ENCODE measurements at regions not wholly inside any gene's neighbourhood (a gene's known extent, or its start where the extent isn't known, plus 50 kb on each side); places are given as distances from the start of the nearest gene placed in this dataset.

DNA sequence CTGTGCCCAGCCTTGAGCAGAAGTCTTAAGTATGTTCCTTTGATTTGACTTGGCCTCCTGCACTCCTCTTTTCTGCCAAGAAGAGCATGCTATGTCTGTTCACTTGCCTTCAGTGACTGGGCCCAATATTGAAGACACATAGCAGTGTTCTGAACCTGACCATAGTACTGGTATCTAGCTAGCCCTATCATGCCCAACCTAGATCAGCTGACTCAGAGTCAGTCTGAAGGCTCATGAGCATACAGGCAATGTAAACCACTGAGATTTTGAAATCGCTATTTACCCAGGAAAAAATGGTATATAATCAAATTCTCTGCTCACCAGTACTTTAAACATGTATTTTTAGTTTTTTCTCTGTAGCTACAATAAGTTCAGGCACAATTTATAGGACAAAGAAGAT is 129.4 kb downstream of the TANC2 start:
- no peak overlapping the region for H3K9ac ChIP-seq (ENCODE audit: low read length in 3 of 3)
- H3K9me3 ChIP-seq (ENCODE audit: control insufficient read depth in 2 of 3, insufficient read depth in 1 of 3, low read length in 3 of 3) = no peaks in the 10 kb centered on the region
- H3K4me1 ChIP-seq (ENCODE audit: control insufficient read depth in 2 of 3, insufficient read depth in 2 of 3, low read depth in 1 of 3, low read length in 3 of 3) = no peaks in the 10 kb centered on the region
- peaks cover 0 to 2% (median 0%) of the 10 kb centered on the region in 3 donors for H3K36me3 ChIP-seq (ENCODE audit: control insufficient read depth in 2 of 3, insufficient read depth in 3 of 3, low read length in 3 of 3)
- H3K4me3 ChIP-seq (ENCODE audit: low read length in 3 of 3) = no peak overlapping the region
- H3K27ac ChIP-seq (ENCODE audit: low read depth in 2 of 2, low read length in 2 of 2) = no peak overlapping the region
- no peak for DNase-seq
- intact Hi-C loops (cut with DNase I) = no loop called here
- TF ChIP-seq, protein P1, sequence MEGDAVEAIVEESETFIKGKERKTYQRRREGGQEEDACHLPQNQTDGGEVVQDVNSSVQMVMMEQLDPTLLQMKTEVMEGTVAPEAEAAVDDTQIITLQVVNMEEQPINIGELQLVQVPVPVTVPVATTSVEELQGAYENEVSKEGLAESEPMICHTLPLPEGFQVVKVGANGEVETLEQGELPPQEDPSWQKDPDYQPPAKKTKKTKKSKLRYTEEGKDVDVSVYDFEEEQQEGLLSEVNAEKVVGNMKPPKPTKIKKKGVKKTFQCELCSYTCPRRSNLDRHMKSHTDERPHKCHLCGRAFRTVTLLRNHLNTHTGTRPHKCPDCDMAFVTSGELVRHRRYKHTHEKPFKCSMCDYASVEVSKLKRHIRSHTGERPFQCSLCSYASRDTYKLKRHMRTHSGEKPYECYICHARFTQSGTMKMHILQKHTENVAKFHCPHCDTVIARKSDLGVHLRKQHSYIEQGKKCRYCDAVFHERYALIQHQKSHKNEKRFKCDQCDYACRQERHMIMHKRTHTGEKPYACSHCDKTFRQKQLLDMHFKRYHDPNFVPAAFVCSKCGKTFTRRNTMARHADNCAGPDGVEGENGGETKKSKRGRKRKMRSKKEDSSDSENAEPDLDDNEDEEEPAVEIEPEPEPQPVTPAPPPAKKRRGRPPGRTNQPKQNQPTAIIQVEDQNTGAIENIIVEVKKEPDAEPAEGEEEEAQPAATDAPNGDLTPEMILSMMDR (IDR thresholded peaks at IDR 0.05; ENCODE audit: borderline replicate concordance, extremely low read depth, insufficient read depth) = no peak
- H3K27me3 ChIP-seq (ENCODE audit: control insufficient read depth, insufficient read depth, low read length) = no peaks in the 10 kb centered on the region
- no peak for FAIRE-seq

DNA sequence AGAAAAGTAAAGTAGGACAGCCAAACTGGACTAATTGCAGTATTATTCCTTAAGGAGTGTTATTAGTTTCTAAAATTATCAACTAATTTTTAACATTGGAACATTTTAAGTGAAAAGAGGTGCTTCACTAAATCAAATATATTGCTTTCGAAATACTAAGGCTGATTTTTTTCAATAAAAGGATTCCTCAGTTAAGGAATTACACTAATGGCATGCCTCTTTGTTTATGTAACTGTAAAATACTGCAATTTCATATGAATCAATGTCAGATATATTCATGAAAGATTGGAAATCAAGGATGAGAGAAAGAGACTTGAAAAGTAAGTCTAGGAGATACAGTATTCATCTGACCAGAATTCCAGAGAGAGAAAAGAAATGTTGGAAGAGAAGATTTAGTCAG is 129.8 kb downstream of the TANC2 start:
- TF ChIP-seq, protein P1 (IDR thresholded peaks at IDR 0.05; ENCODE audit: borderline replicate concordance, extremely low read depth, insufficient read depth) = no peak
- intact Hi-C loops (cut with DNase I) = no loop called here

DNA sequence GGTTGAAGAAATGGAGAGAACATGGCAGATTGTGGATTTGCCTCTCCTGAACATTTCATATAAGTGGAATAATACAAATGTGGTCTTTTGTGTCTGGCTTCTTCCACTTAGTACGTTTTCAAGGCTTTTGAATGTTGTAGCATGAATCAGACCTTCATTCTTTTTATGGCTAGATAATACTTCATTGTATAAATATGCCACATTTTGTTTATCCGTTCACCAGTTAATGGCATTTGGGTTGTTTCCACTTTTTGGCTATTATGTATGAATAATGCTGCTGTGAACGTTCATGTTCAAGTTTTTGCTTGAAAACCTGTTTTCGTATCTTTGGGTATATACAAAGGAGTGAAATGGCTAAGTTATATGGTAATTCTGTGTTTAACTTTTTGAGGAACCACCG is 130.4 kb downstream of the TANC2 start:
- H3K9ac ChIP-seq (ENCODE audit: low read length in 3 of 3) = no peak overlapping the region
- TF ChIP-seq, protein P1 (IDR thresholded peaks at IDR 0.05; ENCODE audit: borderline replicate concordance, extremely low read depth, insufficient read depth) = no peak
- H3K4me1 ChIP-seq (ENCODE audit: control insufficient read depth in 2 of 3, insufficient read depth in 2 of 3, low read depth in 1 of 3, low read length in 3 of 3) = no peaks in the 10 kb centered on the region
- intact Hi-C loops (cut with DNase I) = no loop called here
- DNase-seq (no peak), FAIRE-seq (no peak)
- H3K27ac ChIP-seq (ENCODE audit: low read depth in 2 of 2, low read length in 2 of 2) = no peak overlapping the region
- H3K9me3 ChIP-seq (ENCODE audit: control insufficient read depth in 2 of 3, insufficient read depth in 1 of 3, low read length in 3 of 3) = no peaks in the 10 kb centered on the region
- no peak overlapping the region for H3K4me3 ChIP-seq (ENCODE audit: low read length in 3 of 3)
- H3K36me3 ChIP-seq (ENCODE audit: control insufficient read depth in 2 of 3, insufficient read depth in 3 of 3, low read length in 3 of 3) = peaks cover 0 to 2% (median 0%) of the 10 kb centered on the region in 3 donors
- H3K27me3 ChIP-seq (ENCODE audit: control insufficient read depth, insufficient read depth, low read length) = no peaks in the 10 kb centered on the region

More for the DNA sequence above, 129.8 kb downstream of the TANC2 start:
- H3K9me3 ChIP-seq (ENCODE audit: control insufficient read depth in 2 of 3, insufficient read depth in 1 of 3, low read length in 3 of 3) = no peaks in the 10 kb centered on the region
- no peaks in the 10 kb centered on the region for H3K27me3 ChIP-seq (ENCODE audit: control insufficient read depth, insufficient read depth, low read length)
- peaks cover 0 to 2% (median 0%) of the 10 kb centered on the region in 3 donors for H3K36me3 ChIP-seq (ENCODE audit: control insufficient read depth in 2 of 3, insufficient read depth in 3 of 3, low read length in 3 of 3)
- DNase-seq (no peak), FAIRE-seq (no peak)
- H3K27ac ChIP-seq (ENCODE audit: low read depth in 2 of 2, low read length in 2 of 2) = no peak overlapping the region
- no peak overlapping the region for H3K4me3 ChIP-seq (ENCODE audit: low read length in 3 of 3)
- no peaks in the 10 kb centered on the region for H3K4me1 ChIP-seq (ENCODE audit: control insufficient read depth in 2 of 3, insufficient read depth in 2 of 3, low read depth in 1 of 3, low read length in 3 of 3)
- H3K9ac ChIP-seq (ENCODE audit: low read length in 3 of 3) = no peak overlapping the region

DNA sequence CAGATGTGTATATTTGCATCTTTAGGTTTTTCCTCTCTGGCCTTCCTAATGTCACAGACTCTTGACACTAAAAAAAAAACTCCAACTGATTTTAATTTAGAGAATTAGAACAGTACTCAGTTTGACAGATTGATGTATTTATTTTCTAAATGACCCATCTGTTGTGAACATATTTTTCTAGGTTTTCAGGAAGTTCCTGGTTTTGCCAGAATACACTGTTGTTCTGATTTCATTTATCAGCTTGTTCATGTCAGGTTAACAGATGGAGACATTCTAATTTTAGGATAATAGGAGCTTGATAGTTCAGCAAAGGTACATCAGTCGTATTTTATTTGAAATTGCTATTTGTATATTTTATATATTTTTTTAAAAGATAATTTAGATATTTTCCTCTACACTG is 133.4 kb downstream of the TANC2 start:
- FAIRE-seq = no peak
- H3K9me3 ChIP-seq (ENCODE audit: control insufficient read depth in 2 of 3, insufficient read depth in 1 of 3, low read length in 3 of 3) = no peaks in the 10 kb centered on the region
- no peak overlapping the region for H3K9ac ChIP-seq (ENCODE audit: low read length in 3 of 3)
- intact Hi-C loops (cut with DNase I) = no loop called here
- TF ChIP-seq, protein P1 (IDR thresholded peaks at IDR 0.05; ENCODE audit: borderline replicate concordance, extremely low read depth, insufficient read depth) = no peak
- peaks cover 0 to 2% (median 0%) of the 10 kb centered on the region in 3 donors for H3K36me3 ChIP-seq (ENCODE audit: control insufficient read depth in 2 of 3, insufficient read depth in 3 of 3, low read length in 3 of 3)
- H3K27me3 ChIP-seq (ENCODE audit: control insufficient read depth, insufficient read depth, low read length) = no peaks in the 10 kb centered on the region
- no peak overlapping the region for H3K27ac ChIP-seq (ENCODE audit: low read depth in 2 of 2, low read length in 2 of 2)
- H3K4me3 ChIP-seq (ENCODE audit: low read length in 3 of 3) = no peak overlapping the region
- DNase-seq = no peak
- H3K4me1 ChIP-seq (ENCODE audit: control insufficient read depth in 2 of 3, insufficient read depth in 2 of 3, low read depth in 1 of 3, low read length in 3 of 3) = no peaks in the 10 kb centered on the region

All from kidney (tissue), 13 donors.